HPDE6-E6E7 (cell line): ENCODE measurements at regions not wholly inside any gene's neighbourhood (a gene's known extent, or its start where the extent isn't known, plus 50 kb on each side); places are given as distances from the start of the nearest gene placed in this dataset.

Experiments used
- DNase-seq: peaks from one replicate; pipeline ENCODE4 v3.0.0; 2011; ENCODE audit warnings: missing footprints; ENCODE audit errors: extremely low spot score

DNA sequence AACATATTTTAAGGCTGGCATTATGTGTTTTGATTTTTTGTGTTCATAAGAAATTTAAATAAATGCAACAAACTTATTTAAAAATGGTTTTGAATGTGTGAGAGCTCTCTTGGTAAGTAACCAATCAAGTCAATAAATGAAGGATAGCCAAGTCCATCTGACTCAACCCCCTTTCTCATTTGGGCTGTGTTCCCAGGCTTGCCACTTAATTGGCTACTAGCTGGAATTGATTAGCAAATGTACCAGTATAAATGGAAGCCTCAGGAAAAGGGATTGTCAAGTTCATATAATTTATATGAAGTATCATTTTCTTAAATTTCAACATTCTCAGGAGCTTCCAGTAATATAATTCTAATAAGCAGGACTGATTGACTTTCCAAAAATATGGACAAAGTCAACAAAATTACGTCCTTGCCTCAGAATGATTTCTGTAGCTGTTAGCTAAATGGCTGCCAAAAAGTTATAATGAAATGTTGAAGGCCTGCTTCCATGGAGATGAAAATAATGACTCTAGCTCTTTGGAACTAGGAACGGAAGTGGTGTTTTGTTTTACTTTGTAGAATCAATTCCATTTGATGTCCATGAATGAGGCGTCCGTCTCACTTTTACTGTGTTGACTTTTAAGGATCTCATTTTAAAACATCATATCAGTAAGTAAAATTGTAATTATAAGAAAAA is 614.9 kb downstream of the CDH26 start:
- no peak for DNase-seq

DNA sequence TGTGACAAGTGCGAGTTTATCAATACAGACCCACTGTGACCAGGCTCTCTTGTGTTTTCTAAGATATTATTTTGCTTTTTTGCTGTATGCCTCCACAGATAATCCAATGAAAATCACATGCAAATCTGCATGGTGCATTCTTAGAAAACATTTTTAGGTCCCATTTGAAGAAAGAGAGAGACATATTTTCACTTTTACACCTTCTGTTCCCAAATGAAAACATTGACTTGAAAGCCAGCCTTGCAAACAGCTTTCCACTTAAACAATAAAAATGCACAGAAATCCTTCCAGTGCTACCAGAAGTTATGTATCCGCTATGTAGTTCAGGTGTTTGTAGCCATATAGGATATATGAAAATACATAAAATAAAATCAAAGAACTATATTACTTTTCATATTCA is 618.0 kb downstream of the CDH26 start:
- no peak for DNase-seq

DNA sequence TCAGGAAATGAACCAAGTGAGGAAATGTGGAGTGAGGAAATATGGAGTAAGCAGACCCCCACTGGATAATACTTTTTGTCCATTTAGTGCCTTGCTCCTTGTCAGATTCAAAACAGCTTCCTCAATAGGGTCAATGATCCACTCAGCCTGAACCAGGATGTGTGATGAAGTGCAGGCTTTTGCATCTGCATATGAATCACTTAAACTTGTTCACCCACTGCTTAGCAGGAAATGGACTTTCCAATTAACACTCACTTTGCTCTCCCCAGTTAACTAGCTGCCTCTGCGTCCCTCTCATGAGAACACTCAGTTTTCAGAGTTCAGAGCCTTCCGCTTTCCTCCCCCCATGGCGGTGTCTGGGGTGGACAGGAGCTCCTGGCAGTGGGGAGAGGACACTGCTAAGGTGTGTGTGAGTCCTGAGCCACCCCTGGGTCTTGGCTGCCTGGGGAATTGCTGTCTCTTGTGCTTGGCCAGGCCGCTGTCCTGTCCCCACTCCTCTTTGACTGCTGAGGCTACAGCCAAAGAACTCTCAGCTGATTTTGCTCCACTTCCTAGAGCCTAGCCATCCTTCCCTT is 621.8 kb downstream of the CDH26 start:
- no peak for DNase-seq

DNA sequence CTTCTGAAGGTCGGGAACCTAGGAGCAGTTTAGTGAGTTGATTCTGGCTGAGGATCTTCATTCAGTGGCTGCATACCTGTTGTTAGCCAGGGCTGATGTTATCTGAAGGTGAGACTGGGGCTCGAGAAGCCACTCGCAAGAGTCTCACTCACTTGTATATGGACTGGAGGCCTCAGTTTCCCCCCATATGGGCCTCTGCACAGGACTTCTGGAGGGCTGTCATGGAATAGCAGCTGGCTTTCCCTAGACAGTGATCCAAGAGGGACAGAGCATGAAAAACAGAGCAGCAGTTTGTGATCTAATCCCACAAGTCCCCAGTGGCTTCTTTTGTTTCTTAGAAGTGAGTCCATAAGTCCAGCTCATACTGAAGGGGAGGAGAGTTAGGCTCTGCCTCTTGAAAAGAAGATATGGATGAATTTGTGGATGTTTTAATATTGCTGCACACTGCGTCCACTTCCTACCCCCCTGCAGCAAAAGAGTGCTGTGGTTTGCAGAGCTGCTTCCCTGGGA is 623.4 kb downstream of the CDH26 start:
- DNase-seq, result no peak

DNA sequence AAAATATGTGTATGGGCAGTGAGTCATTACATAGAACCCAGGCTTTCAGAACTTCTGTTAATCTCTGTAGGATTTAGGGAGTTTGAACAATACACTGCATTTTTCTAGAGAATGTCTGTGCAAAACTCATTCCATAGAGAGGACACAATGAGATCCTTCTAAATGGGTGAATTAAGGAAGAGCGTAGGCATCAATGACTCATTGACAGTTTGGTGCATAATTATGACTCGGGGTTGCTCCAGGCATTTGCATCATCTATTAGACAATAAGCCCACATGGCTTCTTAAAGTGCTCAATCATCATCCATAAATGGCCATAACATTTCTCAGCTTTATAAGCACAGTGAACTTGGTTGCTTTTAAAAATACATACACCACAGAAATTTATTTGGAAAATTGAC is 625.5 kb downstream of the CDH26 start:
- DNase-seq, result no peak

DNA sequence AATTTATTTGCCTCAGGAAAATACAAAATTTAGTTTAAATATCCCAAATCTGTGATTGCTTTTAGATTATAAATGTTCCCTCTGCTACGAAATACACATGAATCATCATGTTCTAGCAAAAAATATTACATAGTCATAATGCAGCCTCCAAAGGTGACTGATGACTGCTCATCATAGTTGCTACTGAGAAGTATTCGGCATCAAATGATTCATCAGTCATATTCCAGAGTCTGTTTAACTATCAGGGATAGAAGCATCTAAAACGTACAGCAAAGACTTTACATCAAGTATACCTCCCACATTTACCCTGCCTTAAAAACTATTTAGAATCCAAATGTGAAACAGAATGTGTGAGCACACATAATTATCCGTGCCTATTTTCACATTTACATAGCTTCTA is 626.0 kb downstream of the CDH26 start:
- DNase-seq, result no peak

DNA sequence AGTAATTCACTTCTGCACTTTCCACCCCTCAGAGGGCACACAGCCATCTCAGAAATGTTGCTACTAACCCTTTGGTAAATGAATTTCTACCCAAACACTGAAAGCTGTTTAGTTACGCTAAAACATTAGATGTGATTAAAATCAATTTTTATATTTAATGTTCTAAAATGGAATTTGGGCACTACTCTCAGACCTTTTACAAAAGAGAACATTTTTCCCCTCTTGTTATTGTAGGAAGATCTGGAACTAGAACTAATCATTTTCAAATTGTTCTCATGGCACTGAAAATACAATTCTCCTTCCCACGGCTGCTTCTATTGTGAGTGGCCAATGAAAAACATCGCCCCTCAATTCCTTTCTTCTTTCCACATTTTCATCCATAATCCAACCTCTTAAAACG is 627.4 kb downstream of the CDH26 start:
- no peak for DNase-seq

DNA sequence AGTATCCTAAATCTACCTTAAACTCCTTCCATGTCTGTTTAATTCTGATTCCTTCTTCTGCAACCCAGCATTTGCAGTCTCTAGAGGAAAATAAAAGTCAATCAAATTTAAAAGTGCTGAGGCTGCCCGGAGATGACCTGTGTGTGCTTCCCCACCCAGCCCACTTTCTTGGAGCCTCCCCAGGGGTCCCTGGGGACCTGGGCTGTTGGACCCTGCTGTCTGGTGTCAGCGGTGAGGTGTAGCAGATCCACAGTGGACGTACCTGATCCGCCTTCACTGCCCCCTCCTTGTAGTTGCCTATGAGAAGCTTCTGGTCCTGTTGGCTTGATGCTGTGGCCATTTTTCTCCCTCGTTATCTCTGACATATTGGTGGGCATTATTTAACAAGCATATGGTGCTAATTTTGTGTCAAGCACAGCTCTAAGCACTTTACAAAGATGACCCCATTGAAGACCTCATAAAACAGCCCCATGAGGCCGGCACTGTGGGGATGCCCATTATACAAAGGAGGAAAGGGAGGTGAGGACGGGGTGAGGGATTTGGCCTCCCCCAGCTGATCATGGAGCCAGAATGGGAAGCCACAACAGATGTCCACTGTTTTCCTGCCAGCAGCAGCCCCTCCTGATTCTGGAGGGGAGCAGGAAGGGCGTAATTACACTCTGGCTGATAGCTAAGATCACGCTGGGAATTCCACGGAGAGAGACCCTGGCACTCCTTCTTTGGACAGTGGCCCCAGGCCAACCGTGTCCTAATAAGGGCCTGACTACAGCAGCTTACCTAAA is 628.2 kb downstream of the CDH26 start:
- DNase-seq, result no peak

DNA sequence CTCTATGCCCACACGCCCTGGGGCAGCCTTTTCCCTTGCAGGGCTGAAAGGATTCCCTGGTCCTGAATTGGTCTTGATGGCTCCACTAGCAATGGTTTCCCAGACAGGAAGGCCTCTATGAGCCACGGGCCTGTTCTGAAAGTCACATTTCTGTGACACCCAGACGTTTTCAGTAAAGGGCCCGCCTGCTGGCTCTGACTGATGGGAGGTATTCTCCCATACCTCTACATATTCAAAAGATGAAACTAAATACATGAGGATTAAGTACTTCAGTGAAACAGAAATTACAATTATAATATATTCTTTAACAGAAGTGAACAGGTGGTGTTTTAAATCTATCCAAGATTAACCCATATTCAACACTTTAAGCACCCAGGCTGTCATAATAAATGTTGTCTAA is 629.8 kb downstream of the CDH26 start:
- DNase-seq, result no peak

DNA sequence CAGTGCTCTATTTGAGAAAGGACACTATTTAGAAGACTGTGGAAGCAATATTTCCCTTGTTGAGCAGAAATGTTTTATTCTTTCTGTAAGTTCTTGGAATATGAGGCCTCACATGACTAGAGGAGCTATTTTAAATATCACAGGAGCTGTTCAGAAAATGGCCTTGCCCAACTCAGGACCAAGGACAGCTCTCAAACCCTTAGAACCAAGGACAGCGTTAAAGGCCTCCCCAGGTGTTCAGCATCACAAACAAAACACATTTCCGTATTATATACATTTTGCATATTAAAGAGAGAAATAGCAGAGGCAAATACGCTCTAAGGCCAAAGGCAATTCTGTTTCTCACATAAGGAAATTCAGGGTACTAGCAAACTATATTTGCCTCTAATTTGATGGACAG is 631.4 kb downstream of the CDH26 start:
- DNase-seq, result no peak

DNA sequence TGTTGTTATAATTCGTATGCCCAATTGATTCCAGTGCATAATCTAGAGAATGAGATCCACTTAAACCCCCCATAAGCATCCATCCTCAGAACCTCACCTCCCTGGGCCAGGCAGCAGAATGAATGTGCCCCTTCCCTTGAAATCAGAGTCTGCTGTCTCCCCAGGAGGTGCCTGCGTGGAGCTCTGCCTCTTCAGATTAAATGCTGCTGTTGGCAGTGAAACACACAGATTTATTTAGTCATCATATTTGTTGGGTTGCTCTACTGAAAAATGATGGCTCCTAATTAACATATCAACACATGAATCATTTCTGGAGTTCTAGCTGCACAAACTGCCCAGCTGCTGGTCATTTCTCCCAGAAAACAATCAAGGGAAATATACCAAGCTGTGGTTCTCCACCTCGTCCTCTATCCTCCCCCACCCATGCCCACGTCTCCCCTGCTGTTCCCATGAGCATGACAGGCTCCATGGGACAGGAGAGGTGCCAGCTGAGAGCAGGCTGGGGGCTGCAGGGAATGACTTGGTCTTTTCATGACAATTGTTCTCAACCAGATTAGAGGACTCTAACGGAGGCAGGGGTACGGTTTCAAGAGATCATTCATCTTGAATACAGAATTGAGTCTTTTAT is 633.1 kb downstream of the CDH26 start:
- DNase-seq, result no peak

DNA sequence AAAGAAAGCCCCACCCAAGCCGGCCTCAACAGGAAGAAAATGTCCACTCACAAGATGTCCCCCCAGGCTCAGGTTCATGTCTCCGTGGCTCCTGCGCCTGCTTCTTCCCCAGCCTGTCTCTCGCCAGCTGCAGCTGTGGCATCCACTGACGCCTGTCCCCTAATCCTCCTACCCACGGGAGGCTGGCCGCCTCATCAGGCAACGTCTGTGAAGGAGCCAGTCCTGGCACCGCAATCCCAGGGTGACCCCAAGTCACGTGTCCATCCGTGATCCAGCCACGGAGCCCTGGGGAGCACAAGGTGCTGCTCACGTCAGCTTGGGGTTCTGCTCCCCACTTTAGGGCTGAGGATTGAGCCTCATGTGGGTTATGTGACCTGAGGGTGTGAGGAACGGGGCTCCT is 640.3 kb downstream of the CDH26 start:
- no peak for DNase-seq

DNA sequence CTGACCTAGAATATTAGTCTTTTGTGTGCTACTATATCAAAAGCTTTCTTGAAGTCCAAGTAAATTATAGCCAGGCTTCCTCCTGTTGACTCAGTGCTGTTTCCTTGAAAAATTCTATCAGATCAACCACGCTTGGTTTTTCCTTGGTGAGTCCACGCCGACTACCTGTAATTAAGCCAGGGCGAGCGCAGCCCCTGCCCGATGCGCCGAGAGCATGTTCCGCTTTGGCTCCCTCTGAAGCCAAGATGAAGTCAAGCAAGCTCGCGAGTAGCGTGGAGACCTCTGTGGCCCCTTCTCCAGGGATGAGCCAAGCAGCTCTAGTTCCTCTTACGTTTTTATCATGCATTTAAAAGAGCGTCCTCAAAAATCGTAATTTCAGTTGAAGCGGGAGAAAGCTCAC is 641.2 kb downstream of the CDH26 start:
- DNase-seq, result no peak

DNA sequence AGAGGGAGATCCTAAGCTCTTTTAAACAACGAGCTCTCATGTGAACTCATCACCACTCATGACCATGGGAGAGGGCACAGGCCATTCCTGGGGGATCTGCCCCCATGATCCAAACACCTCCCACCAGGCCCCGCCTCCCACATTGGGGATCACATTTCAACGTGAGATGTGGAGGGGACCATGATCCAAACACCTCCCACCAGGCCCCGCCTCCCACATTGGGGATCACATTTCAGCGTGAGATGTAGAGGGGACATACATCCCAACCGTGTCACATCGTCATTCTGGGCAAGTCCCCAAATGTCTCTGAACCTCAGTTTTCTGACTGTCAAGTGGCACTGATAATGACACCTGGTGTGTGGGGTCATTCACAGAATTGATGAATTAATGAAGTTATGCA is 641.8 kb downstream of the CDH26 start:
- DNase-seq, result no peak

DNA sequence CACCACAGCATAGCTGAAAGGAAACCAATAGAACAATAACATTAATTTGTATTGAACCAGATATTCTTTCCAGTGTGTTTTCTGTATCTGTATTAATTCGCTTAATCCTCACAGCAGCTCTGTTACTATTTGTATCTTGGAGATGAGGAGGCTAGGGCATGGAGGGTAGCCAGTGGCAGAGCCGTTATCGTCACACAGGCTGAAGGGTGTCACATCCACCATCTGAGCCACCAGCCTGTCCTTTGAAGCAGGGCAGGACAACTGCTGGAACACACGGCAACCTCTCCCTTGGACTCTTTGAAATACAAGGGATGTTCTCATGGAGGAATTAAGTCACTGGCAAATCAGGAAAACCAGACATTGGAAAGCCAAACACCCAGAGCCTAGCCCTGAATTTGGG is 628.0 kb upstream of the CDH4 start:
- DNase-seq, result no peak

DNA sequence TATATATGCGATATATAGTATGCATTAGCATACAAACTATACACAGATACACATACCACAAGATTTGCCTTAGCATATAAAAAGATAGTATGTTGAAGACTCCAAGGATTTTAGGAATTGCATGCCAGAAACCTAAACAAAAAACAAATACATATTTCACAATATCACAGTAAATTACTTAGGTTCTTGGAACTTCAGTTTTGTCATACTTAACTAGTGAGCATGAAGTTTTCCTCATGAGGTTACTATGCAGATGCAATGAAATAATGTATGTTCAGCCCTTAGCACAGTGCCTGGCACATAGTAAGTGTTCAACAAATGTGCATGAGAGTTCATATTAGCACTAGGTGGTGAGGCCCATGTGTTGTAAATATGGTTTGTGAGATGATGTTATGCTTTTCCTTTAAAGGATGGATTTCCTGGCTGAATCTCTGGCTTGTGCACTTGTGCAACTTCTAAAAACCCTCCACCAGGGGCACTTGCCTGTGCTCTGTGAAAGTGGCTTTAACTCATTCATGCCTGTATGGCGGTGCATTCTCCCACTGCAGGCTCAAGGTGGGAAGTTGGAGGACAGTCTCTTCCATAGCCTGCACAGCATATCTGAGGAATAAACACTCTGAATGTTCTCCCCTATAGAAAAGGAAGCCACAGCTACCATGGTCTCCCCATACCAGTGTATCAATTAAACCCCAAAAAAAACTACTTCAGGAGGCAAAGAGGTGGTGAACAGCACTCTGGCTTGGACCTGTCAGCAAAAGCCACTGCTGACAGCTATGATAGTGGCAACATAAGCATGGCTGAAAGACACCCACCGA is 624.1 kb upstream of the CDH4 start:
- no peak for DNase-seq

DNA sequence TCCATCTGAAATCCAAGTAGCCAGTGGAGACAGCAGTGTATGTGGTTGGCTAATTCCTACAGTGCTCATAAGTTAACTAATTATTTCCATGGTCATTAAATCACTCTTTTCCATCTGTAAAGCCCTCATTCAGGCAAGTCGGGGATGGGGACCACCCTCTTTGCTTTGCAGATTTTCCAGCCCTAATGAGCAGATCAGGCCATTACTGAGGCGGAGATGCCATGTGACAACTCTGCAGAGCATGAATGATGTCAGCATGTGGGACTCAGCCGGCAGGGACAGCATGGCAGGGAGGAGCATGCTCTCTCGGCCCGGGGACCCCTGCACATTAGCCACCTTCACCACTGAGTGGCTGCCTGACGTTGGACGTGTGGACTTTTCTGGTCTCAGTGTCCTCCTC is 623.3 kb upstream of the CDH4 start:
- no peak for DNase-seq

DNA sequence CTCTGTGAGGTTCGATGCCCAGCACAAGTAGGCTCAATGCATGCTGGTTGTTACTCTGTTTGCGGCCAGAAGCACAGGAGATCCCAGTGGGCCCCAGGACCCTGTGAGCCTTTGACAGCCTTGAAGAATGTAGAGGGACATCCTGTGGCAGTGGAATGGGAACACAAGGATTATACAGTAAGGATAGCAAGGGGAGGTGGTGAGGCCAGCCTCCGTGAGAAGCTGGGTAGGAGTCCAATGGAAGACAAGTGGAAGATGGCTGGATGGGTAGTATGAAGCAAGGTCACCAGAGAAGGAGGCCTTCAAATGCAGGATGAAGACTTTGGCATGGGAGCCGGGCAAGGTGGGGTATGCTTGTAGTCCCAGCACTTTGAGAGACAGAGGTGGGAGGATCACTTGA is 622.9 kb upstream of the CDH4 start:
- DNase-seq, result no peak

DNA sequence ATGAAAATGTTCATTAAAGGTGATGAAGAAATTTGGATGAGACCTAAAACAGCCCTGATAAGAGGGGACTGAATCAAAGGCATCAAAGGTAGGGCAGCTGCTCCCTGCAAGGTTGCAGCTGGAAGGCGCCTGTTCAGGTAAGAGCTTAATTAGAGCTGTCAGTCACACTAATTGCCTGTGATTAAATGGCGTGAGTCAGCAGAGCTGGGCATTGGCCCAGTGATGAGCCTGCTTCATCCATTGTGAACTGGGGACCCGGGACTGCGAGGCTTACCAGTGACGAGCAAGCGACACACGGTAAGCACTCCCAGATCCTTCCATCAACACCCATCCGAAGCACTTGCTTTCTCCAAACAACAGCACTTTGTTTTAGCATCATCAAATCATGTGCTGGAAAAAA is 621.5 kb upstream of the CDH4 start:
- no peak for DNase-seq

DNA sequence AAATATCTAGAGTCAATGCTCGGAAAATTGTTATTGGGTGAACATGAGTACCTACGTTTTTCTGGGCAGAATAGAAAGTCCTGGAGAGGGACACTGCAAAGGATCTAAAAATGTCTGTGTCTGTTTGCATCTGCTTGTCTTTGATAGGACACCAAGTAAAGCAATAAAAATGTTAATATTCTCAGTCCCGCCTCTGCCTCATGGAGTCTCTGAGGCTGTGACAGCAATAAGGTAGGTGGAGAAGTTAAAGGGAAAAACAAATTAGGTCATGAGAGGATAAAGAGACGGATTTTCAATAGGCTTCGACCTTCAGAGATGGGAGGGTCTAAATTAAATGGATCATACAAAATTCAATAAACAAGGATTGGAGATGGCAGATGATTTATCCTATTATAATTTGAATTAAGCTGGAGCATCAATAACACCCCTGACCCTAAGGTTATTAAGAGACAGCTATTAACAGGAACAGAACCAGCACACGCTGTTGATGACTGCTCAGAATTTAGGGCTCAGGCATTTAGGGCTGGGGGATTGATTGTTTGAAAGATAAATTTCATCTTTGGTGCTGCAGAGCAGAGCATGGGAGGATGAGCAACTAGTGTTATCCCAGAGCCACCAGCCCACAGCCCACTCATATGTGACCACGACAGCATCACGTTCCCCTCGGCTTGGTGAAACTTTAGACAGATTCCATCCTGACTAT is 620.3 kb upstream of the CDH4 start:
- no peak for DNase-seq
